ENCODE measurements at regions not wholly inside any gene's neighbourhood (a gene's known extent, or its start where the extent isn't known, plus 50 kb on each side); places are given as distances from the start of the nearest gene placed in this dataset.
"Not testable (repeated sequence)": the region's sequence is repeated elsewhere in the genome, so short reads cannot be mapped to it uniquely, and the experiment has no call there.

DNA sequence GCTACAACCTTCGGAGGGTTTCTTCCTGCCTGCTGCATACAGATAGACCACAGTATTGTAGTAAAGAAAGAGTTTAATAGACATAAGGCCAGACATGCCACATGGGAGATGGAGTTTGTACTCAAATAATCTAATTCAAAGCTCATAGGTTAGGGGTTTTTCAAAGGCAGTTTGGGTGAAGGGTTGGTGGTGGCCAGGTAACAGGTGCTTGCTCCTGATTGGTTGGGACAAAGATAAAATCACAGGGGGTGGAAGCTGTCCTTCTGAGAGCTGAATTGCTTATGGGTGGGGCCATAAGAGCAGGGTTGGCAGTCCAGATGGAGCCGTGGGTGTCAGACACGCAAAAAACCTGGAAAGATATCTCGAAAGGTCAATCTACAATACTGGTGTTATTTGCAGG is 92.3 kb upstream of the ETV3 start:
- no peak for DNase-seq (ENCODE audit: low read depth in 2 of 2)

DNA sequence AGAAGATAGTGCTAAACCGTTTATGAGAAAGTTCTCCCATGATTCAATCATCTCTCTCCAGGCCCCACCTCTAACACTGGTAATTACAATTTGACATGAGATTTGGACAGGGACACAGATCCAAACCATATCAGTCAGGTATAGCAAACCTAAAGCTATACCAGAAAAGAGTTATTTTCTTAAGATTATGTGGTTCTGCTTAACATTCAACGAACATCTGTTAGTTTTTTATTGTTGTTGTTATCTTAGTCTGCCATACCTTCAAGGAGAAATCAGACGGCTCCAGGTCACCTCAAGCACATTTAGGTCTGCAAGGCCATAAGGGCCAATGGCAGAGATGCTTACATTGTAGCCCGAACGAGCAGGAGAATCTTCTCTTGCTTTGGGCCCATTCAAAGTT is 89.5 kb upstream of the ETV3 start:
- no peak for DNase-seq (ENCODE audit: low read depth in 2 of 2)

DNA sequence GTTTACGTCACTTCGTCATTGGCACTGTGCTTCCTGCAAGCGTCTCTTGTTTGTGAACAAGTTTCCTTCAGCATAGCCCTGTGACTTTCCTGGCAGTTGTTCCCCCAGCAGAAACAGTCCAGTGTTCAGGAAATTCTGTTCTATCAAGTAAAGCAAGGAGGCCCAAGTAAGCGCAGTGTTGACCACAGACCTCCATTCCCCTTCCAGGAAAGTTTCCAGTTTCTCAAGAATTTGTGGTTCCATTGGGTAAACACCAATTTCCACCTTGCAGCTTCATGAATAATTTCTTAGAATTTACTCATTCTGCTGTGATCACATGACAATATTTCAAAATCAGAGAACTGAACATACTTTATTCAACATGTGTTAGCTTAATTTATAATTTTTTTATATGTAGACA is 88.5 kb upstream of the ETV3 start:
- no peak for DNase-seq (ENCODE audit: low read depth in 2 of 2)

DNA sequence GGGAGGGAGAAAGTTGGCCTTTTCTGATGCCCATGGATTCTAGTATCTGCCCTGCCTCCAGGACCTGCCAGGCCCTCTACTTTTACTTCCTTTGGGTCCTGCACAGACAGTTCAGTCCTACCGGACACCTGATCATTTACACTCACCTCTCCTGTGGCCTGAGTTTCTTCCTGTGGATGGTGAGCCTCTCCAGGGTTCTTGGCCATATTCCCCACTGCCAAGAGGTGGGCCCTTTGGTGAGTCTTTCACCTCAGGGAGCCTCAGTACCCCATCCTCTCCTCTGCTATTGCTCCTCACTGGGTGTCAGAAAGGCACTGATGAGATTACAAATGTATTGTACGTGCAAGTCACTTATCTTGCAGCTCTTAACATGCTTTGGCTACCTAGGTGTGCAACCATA is 81.4 kb upstream of the ETV3 start:
- no peak for DNase-seq (ENCODE audit: low read depth in 2 of 2)

DNA sequence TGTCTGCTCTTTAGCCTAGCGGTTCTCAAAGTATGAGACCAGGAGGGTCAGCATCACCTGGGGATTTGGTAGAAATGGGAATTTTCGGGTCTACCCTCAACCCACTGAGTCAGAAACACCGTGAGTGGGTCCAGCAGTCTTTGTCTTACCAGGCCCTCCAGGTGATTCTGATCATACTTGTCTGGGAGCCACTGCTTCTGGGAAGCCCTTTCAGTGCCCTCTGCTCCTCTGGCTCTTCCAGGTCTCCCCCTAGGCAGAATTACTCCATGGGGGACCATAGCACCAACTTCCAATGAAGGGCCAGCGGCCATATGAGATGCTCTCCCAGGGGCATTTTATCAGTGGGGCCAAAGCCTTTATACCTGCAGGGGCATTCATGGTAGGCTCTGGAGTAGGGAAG is 81.0 kb upstream of the ETV3 start:
- no peak for DNase-seq (ENCODE audit: low read depth in 2 of 2)

DNA sequence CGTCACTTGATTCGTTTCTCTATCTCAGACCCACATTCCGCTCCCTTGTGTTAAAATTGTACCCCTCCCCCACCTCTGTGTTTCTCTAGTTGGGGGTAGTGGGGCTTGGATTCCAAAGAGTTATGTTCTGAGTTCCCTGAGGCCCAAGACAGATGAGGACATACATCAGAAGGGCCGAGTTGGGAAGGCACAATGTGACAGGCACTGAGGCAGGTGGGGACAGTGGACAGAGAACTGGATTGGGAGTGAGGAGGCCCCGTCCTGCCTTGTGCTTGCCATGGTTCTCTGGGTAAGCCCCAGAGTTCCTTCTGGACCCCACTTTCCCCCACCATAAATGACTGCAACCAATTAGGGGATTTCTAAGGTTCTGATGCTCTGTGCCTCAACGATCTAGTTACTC is 80.5 kb upstream of the ETV3 start:
- DNase-seq (ENCODE audit: low read depth in 2 of 2), result no peak

DNA sequence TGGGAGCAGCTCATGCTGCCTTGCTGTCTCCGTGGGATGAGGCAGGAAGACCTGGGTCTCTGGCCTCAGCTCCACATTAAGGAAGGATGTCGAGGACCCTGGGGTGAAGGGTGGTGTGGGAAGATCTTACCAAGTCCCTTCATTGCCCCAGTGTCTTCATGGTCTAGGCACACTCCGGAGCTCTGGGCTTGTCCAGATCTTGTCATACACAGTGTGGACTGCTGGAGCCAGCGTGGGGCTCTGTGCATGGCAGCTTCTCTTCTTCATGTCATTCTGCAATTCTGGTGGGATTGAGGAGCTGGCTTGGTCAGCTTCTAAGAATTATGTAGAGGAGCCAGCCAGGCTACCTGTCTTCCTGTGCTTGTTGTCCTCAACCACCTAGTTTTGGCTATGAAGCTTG is 79.3 kb upstream of the ETV3 start:
- DNase-seq (ENCODE audit: low read depth in 2 of 2), result no peak

DNA sequence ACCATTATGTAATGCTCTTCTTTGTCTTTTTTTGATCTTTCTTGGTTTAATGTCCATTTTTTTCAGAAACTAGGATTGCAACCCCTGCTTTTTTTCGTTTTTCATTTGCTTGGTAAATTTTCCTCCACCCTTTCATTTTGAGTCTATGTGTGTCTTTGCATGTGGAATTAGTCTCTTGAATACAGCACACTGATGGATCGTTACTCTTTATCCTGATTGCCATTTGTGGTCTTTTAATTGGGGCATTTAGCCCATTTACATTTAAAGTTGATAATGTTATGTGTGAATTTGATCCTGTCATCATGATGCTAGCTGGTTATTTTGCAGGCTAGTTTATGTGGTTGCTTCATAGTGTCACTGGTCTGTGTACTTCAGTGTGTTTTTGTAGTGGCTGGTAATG is 75.6 kb upstream of the ETV3 start:
- no peak for DNase-seq (ENCODE audit: low read depth in 2 of 2)

DNA sequence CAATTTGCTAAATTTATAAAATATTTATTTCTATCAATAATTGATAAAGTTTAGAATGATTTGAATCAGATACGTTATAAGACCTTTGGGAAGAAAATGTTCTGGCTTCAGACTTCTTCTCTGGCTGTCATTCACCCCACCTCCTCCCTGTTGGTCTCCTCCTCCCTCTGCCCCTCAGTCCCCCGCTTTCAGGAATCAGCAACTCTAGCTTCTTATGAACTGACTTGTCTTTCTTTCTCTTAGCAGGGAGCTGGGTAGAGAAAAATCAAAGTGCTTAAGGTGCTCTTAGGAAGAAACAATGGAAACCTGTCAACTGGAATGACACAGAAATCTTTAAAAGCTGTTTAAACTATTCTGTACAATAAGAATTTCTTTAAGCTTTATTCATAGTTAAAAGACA is 71.3 kb upstream of the ETV3 start:
- no peak for DNase-seq (ENCODE audit: low read depth in 2 of 2)

DNA sequence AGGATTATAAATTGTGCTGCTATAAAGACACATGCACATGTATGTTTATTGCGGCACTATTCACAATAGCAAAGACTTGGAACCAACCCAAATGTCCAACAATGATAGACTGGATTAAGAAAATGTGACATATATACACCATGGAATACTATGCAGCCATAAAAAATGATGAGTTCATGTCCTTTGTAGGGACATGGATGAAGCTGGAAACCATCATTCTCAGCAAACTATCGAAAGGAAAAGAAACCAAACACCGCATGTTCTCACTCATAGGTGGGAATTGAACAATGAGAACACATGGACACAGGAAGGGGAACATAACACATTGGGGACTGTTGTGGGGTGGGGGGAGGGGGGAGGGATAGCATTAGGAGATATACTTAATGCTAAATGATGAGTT is 67.8 kb upstream of the ETV3 start:
- DNase-seq (ENCODE audit: low read depth in 2 of 2), result not testable (repeated sequence)

DNA sequence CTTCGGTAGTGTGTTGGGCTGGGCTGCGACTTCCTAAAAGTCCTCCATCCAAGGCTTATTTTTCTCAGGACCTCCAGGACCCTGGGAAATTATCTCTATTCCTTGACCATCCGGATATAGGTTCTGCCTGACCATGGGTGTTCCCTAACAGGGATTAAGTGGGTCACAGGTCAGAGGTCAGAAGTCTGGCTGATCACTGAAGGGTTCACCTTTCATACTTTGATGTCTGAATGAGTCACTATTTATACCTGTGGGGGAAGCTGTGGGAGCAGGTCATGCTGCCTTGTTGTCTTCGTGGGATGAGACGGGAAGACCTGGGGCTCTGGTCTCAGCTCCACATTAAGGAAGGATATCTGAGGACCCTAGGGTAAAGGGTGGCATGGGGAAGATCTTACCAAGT is 65.0 kb upstream of the ETV3 start:
- no peak for DNase-seq (ENCODE audit: low read depth in 2 of 2)

DNA sequence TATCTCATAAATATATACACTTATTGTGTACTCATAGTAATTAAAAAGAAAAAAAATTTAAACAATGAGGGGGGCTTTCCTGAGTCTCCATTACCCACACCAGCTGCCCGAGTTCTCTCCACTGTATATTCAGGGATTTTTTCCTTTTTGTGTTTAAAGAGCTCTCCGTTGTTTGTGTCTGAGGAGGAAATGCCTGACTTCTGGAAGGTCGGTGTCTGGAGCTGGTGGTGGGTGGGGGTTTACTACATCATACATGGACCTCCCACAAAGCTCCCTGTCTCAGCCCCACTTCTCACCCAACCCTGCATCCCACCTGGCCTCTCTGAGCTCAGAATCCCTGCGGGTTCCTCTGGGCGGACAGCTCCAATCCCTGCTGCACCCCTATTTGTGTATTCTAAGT is 64.1 kb upstream of the ETV3 start:
- DNase-seq (ENCODE audit: low read depth in 2 of 2), result no peak

DNA sequence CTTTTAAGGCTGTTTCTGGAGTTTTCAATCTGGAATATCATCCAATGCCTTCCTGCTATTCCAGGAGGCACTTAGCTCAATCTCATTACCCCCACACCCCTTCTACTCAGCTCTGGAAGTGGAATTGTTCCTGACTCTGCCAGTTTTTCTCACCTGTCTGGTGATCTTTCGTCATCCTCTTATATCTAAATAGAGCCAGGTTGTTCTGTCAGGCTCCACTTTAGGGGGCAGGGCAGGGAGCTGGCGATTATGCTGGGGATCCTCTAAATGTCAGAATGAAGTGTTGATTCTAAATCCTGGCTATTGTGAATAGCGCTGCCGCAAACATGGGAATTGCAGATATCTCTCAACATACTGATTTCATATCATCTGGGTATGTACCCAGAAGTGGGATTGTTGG is 63.6 kb upstream of the ETV3 start:
- no peak for DNase-seq (ENCODE audit: low read depth in 2 of 2)

DNA sequence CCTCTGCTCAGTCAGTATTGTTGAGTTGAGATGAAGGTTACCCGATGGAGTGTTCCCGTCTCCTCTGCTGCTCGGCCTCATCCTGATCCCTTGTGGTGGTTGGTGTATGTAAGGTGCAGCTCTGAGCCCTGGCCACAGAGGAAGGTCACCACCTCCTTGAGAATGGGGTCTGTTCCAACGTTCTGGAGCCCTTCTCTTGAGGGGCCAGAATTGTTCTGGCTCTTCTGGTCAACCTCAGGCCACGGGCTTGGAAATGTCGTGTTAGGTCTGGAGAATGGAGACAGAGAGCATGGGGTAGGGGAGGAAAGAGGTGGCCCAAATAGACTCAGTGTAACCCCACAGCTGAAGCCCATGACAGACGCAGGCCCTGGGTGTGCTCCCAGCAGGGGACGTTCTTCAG is 62.3 kb upstream of the ETV3 start:
- DNase-seq (ENCODE audit: low read depth in 2 of 2), result no peak

DNA sequence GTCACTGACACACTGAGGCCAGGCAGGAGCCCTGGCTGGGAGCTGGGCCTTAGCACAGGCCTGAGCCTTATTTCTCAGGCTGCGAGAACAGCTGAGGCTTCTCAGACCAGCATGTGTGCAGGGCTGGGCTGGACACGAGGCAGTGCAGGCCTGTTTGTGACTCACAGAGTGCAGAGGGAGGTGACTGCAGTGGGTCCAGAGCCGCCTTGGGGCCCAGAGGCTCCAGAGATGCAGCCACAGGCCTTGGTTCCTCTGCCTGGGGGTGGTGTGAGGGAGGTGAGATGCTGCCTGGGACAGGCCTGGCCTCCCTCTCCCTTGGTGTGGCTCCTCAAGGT is 61.2 kb upstream of the ETV3 start:
- DNase-seq (ENCODE audit: low read depth in 2 of 2), result no peak

DNA sequence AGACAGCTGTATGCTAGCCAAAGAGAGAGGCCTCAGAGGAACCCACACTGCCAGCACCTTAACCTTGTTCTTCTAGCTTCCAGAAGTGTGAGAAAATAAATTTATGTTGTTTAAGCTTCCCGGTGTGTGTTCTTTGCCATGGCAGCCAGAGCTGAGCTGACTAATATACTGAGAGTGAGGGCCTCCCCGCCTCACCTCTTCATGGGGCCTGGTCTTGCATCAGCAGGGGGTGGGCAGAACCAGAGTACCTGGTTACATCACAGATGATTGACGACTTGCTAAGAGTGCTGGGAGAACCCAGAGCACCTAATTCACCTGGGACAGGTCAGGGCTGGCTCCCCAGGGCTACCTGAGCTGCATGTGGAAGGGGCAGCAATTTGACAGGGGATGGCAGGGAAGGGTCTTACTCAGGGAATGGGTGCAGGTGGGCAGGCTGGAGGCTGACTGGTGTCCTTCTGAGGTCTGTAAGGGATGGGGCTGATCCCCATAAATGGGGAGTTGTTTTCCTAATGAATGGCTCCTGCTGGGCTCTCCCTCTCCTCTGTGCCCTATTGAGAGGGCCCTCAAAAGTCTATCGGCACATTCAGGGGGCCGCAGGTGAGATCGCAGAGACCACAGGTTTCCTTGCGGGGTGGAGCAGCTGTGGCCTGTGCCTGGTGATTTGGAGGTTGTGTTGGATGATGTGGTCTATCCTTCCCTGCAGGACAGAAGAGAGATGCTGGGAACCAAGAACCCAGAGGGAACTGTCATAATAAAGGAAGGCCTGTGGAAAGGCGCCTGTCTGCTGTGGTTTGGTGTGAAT is 60.6 kb upstream of the ETV3 start:
- no peak for DNase-seq (ENCODE audit: low read depth in 2 of 2)

DNA sequence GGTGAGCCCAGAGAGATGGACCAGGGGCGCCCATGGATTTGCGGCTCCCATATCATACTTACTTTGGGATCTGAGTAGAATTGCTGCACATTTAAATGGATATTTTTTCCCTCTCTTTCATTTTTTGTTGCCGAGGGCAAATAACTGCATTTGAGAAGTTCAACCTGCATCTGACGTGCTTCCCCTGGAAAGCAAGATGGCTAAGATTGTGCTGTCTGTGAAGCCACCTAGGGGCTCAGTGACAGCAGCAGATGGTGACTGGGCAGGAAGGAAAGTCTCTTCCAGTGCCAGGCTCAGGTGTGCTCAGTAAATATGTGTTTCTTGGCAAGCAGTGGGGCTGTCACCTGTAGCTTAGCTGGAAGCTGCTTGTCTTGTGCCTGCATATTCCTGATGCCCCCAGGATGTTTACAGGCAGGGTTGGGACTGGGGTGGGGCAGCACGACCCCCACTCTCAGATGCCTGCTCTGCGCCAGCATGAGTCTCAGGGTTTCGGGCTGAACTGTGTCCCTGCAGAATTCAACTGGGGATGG is 59.8 kb upstream of the ETV3 start:
- DNase-seq (ENCODE audit: low read depth in 2 of 2), result no peak

DNA sequence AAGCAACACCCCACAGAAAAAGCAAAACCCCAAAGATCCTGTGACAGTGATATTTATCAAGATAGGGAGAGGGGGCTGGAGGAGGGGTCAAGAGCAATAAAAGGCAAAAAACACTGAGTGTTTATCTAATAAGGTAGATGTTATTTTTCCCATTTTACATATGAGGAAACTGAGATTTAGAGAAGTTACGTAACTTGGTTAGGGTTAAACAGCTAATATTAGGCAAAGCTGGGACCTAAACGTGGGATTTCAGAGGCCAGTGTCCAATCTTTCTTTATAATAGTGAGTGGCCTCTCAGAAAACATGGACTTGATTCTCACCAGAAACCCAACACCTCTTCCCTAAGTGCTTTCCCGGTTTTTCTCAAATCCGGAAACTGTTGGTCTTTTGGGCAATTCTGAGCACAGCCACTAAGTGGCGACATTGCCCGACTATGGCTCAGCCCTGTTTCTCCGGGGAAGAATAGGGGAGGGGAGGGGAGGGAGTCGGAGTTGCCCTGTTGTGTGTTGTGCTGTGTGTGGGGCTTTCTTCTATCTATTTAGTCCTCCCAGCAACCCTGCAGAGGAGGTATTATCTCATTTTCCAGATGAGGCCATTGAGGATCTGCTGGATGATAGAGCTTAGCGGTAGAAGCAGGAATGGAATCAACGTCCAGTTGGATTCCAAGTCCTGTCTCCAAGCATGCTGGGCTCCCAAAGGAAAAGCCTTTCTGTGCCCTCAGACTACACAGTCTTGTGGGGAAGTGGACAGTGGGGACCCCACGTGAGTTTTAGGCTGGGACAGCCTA is 58.7 kb upstream of the ETV3 start:
- DNase-seq (ENCODE audit: low read depth in 2 of 2), result not testable (repeated sequence)

DNA sequence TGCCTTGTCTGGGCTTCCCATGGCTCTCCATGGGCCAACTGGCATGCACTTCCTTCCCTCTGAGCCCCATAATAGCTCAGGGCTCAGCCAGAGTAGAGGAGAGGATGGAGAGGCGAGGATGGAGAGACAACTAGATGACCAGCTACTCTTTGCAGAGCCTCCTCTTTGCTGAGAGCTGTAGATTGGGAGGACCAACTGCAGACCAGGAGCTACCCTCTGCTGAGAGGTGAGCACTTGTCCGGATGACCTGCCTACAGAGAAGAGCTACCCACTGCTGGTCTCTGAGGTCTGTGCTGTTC is 58.0 kb upstream of the ETV3 start:
- DNase-seq (ENCODE audit: low read depth in 2 of 2), result no peak

DNA sequence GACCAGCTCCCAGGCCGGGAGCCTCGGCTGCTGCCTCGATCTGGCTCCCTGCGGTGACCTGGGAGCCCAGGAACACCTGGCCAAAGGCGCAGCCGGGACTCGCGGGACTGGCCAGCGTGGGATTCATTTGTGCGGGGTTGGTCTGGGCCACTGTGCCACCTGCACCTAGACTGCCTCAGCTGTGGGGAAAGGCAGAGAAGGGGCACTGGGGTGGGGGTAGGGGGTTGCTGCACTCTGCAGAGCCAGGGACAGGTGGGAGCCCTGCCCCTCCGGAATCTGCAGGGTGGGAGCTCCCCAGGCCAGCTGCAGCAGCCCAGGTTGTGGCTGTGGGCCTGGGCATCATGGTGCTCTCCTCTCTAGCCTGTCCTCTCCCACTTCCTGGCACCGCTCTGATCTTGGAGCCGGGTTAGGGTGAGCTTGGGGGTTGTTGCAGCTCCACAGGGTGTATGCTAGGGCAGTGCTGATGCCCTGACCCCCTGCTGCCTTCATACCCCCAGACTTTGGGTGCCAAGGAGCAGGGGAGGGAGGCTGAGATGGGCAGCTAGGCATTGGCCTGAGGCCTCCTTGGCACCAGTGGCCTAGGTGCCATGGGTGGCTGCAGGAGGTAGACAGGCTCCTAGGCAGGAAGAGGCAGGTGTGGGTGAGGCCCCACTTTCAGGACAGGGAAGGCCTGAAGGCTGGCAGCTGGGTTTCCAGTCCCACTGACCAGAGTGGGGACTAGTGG is 57.5 kb upstream of the ETV3 start:
- no peak for DNase-seq (ENCODE audit: low read depth in 2 of 2)

DNA sequence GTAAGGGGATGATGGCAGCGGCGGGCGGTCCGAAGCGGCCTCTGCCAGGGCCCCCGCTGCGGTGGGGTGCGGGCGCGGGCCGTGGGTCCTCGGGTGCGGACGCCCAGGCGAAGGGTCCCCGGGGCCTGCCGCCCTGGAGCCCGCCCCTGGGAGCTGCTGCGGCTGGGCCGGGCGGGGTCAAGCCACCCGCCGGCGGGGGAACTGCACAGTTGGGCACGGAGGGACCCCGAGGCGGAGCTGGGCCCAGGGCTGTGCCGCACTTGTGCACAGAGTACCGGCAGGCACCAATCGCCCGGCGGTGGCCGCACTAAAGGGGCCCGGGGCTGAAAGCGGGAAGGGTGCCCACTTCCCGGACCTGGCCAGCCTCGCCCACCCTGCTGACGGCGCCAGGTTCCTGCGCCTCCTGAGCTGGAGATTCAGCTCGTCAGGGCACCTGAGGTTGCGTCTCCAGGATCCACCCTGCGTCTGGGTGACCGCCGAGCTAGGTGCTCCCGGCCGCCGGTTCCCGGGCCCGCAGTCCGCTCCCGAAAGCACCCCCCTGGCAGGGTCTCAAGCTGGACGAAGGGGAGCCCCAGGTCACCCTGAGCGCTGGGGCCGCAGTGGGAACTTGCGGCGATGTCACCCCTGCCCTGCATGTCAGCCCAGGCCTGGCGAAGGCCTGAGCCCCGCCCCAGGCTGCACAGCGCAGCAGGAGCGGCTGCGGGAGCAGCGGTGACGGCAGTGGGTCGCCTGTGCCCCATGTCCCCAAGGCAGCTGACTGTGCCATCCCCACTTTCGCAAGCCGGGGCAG is 56.7 kb upstream of the ETV3 start:
- no peak for DNase-seq (ENCODE audit: low read depth in 2 of 2)

Measured in fibroblast of skin of left biceps (primary cell).